T47D (cell line): ENCODE measurements at regions not wholly inside any gene's neighbourhood (a gene's known extent, or its start where the extent isn't known, plus 50 kb on each side); places are given as distances from the start of the nearest gene placed in this dataset.

Experiments used
- DNase-seq, 2 experiments: peaks; one replicate each; pipeline versions ENCODE4 v3.0.0 to v3.0.0-alpha.2; 2011 to 2012; ENCODE audit warnings: low read depth in 1 of 2, low spot score in 1 of 2
- JUND ChIP-seq: IDR thresholded peaks from 2 replicates; pipeline ENCODE4 v1.6.1; 2012; ENCODE audit warnings: low read depth
- in situ Hi-C: cut with HindIII; loops from 2 replicates; pipeline ENCODE4 v1.10.0; 2016; ENCODE audit warnings: low sequenced_read_pairs, low pct_unique_long_range_greater_than_20kb

- no peak for TF ChIP-seq JUND
- DNase-seq, result no peak
- in situ Hi-C loops, result no loop called here
Observed at GRCh38 chr12:76637807-76638206, 78.2 kb upstream of the OSBPL8 start.

- DNase-seq, result no peak
- TF ChIP-seq JUND, result no peak
- in situ Hi-C loops, result no loop called here
Observed at GRCh38 chr12:76639646-76640045, 80.1 kb upstream of the OSBPL8 start.

- in situ Hi-C loops, result no loop called here
- no peak for TF ChIP-seq JUND
- DNase-seq, result no peak
Observed at GRCh38 chr12:76641073-76641472, 81.5 kb upstream of the OSBPL8 start.

- TF ChIP-seq JUND, result no peak
- in situ Hi-C loops, result no loop called here
Observed at GRCh38 chr12:76641961-76642360, 82.4 kb upstream of the OSBPL8 start.

GRCh38 chr12:76643438-76643837, 83.9 kb upstream of the OSBPL8 start:
- DNase-seq, result peak in 1 of 2 experiments; percentile 33
- no peak for TF ChIP-seq JUND
- in situ Hi-C loops, result no loop called here

More at GRCh38 chr12:76641961-76642360, 82.4 kb upstream of the OSBPL8 start:
- DNase-seq, result no peak

GRCh38 chr12:76644950-76645349, 85.4 kb upstream of the OSBPL8 start:
- no peak for DNase-seq
- in situ Hi-C loops, result no loop called here
- no peak for TF ChIP-seq JUND

GRCh38 chr12:76645934-76646333, 86.4 kb upstream of the OSBPL8 start:
- no peak for TF ChIP-seq JUND
- DNase-seq, result no peak
- in situ Hi-C loops, result no loop called here

GRCh38 chr12:76646366-76646765, 86.8 kb upstream of the OSBPL8 start:
- no peak for DNase-seq
- TF ChIP-seq JUND, result no peak
- in situ Hi-C loops, result no loop called here

- TF ChIP-seq JUND, result no peak
- DNase-seq, result no peak
- in situ Hi-C loops, result no loop called here
Observed at GRCh38 chr12:76649099-76649498, 89.5 kb upstream of the OSBPL8 start.

GRCh38 chr12:76652402-76652801, 92.8 kb upstream of the OSBPL8 start:
- in situ Hi-C loops, result no loop called here
- DNase-seq, result no peak
- TF ChIP-seq JUND, result no peak

- in situ Hi-C loops, result no loop called here
- TF ChIP-seq JUND, result no peak
- DNase-seq, result no peak
Observed at GRCh38 chr12:76653342-76653741, 93.8 kb upstream of the OSBPL8 start.

GRCh38 chr12:76664731-76665130, 99.2 kb upstream of the ZDHHC17 start:
- TF ChIP-seq JUND, result no peak
- in situ Hi-C loops, result no loop called here
- no peak for DNase-seq

GRCh38 chr12:76666290-76666835, 97.6 kb upstream of the ZDHHC17 start:
- no peak for TF ChIP-seq JUND
- in situ Hi-C loops, result no loop called here
- no peak for DNase-seq

- TF ChIP-seq JUND, result no peak
- in situ Hi-C loops, result no loop called here
- DNase-seq, result no peak
Observed at GRCh38 chr12:76669981-76670380, 93.9 kb upstream of the ZDHHC17 start.
